WTC11 (cell line): ENCODE measurements at regions not wholly inside any gene's neighbourhood (a gene's known extent, or its start where the extent isn't known, plus 50 kb on each side); places are given as distances from the start of the nearest gene placed in this dataset.

ENCODE experiments used
- ATAC-seq: fragments of 200-7000 bp; cut with Tn5 transposase; 2 replicates; pipeline ENCODE4 v1.10.0; 2021; ENCODE audit warnings: mild to moderate bottlenecking, moderate library complexity
- CTCF ChIA-PET: fragments of 300-600 bp; sonication (Branson Sonifier 250); formaldehyde crosslinking; loops from one replicate; lab custom pipeline; 2021; ENCODE audit warnings: antibody characterized with exemption; lab: Charles Lee
- POLR2A ChIA-PET: fragments of 350-600 bp; sonication (Branson Sonifier 250); formaldehyde crosslinking; loops from one replicate; lab custom pipeline; 2021; ENCODE audit warnings: antibody characterized with exemption; lab: Charles Lee
- DNase-seq: peaks from one replicate; pipeline ENCODE4 v3.0.0; 2021; ENCODE audit warnings: low spot score
- H3K27ac Mint-ChIP-seq: 2 replicates; pipeline ENCODE4 v1.8.0; 2021; ENCODE audit warnings: mixed read lengths
- H3K27me3 Mint-ChIP-seq: 2 replicates; pipeline ENCODE4 v1.8.0; 2021; ENCODE audit warnings: low read depth, mild to moderate bottlenecking, moderate library complexity, mixed read lengths
- H3K36me3 Mint-ChIP-seq: 2 replicates; pipeline ENCODE4 v1.8.0; 2021; ENCODE audit warnings: mixed read lengths
- H3K4me1 Mint-ChIP-seq: 2 replicates; pipeline ENCODE4 v1.8.0; 2022; ENCODE audit warnings: mixed read lengths
- H3K4me3 Mint-ChIP-seq: 2 replicates; pipeline ENCODE4 v1.8.0; 2021; ENCODE audit warnings: mild to moderate bottlenecking, moderate library complexity, mixed read lengths
- H3K9me3 Mint-ChIP-seq: 2 replicates; pipeline ENCODE4 v1.8.0; 2021; ENCODE audit warnings: mixed read lengths
- ATF1 ChIP-seq: sonication (generic); formaldehyde crosslinking; IDR thresholded peaks from 2 replicates; pipeline ENCODE4 v1.8.1; 2023; ENCODE audit warnings: mild to moderate bottlenecking, moderate library complexity, missing genetic modification reagents
- CREM ChIP-seq: sonication (generic); formaldehyde crosslinking; IDR thresholded peaks from 2 replicates; pipeline ENCODE4 v1.8.1; 2022; ENCODE audit warnings: mild to moderate bottlenecking, missing genetic modification reagents, moderate library complexity
- E2F1 ChIP-seq: sonication (generic); formaldehyde crosslinking; IDR thresholded peaks from 2 replicates; pipeline ENCODE4 v1.8.0; 2022; ENCODE audit warnings: mild to moderate bottlenecking, missing genetic modification reagents
- E2F4 ChIP-seq: sonication (generic); formaldehyde crosslinking; IDR thresholded peaks from 2 replicates; pipeline ENCODE4 v1.8.1; 2022; ENCODE audit warnings: low read depth, mild to moderate bottlenecking, moderate library complexity, missing genetic modification reagents, borderline replicate concordance
- E2F5 ChIP-seq: sonication (generic); formaldehyde crosslinking; IDR thresholded peaks from 2 replicates; pipeline ENCODE4 v1.8.1; 2022; ENCODE audit warnings: mild to moderate bottlenecking, moderate library complexity, missing genetic modification reagents
- ESRRA ChIP-seq: sonication (generic); formaldehyde crosslinking; IDR thresholded peaks from 2 replicates; pipeline ENCODE4 v1.8.1; 2022; ENCODE audit warnings: mild to moderate bottlenecking, missing genetic modification reagents, borderline replicate concordance
- FOXK1 ChIP-seq: sonication (generic); formaldehyde crosslinking; IDR thresholded peaks from 2 replicates; pipeline ENCODE4 v1.8.0; 2022; ENCODE audit warnings: mild to moderate bottlenecking, moderate library complexity, missing genetic modification reagents
- FOXP4 ChIP-seq: sonication (generic); formaldehyde crosslinking; IDR thresholded peaks from 2 replicates; pipeline ENCODE4 v1.8.0; 2022; ENCODE audit warnings: mild to moderate bottlenecking, missing genetic modification reagents
- GABPB1 ChIP-seq: sonication (generic); formaldehyde crosslinking; IDR thresholded peaks from 2 replicates; pipeline ENCODE4 v1.8.1; 2023; ENCODE audit warnings: mild to moderate bottlenecking, missing genetic modification reagents
- GRHL2 ChIP-seq: fragments of 250-450 bp; sonication (Bioruptor Pico); IDR thresholded peaks from 2 replicates; pipeline ENCODE4 v1.8.0; 2022; ENCODE audit warnings: mild to moderate bottlenecking, moderate library complexity; ENCODE audit not compliant: insufficient replicate concordance, severe bottlenecking
- HMGA2 ChIP-seq: fragments of 250-450 bp; sonication (Bioruptor Pico); IDR thresholded peaks from 2 replicates; pipeline ENCODE4 v1.4.0; 2021; ENCODE audit warnings: mild to moderate bottlenecking, moderate library complexity
- IRF2 ChIP-seq: sonication (generic); formaldehyde crosslinking; IDR thresholded peaks from 2 replicates; pipeline ENCODE4 v1.8.0; 2022; ENCODE audit warnings: low read depth, missing genetic modification reagents, borderline replicate concordance
- KAT7 ChIP-seq: sonication (generic); formaldehyde crosslinking; IDR thresholded peaks from 2 replicates; pipeline ENCODE4 v1.8.1; 2023; ENCODE audit warnings: missing genetic modification reagents, mild to moderate bottlenecking, borderline replicate concordance
- MYBL2 ChIP-seq: sonication (generic); formaldehyde crosslinking; IDR thresholded peaks from 2 replicates; pipeline ENCODE4 v1.8.1; 2023; ENCODE audit warnings: mild to moderate bottlenecking, moderate library complexity, missing genetic modification reagents
- NFE2L1 ChIP-seq: sonication (generic); formaldehyde crosslinking; IDR thresholded peaks from 2 replicates; pipeline ENCODE4 v1.8.1; 2023; ENCODE audit warnings: missing genetic modification reagents
- NR1H2 ChIP-seq: sonication (generic); formaldehyde crosslinking; IDR thresholded peaks from 2 replicates; pipeline ENCODE4 v1.9.0; 2021; ENCODE audit warnings: mild to moderate bottlenecking, moderate library complexity, missing genetic modification reagents
- USF2 ChIP-seq: sonication (generic); formaldehyde crosslinking; IDR thresholded peaks from 2 replicates; pipeline ENCODE4 v1.8.1; 2023; ENCODE audit warnings: mild to moderate bottlenecking, missing genetic modification reagents, moderate library complexity
- ZBTB43 ChIP-seq: sonication (generic); formaldehyde crosslinking; IDR thresholded peaks from 2 replicates; pipeline ENCODE4 v1.8.1; 2023; ENCODE audit warnings: mild to moderate bottlenecking, missing genetic modification reagents
- ZNF138 ChIP-seq: sonication (generic); formaldehyde crosslinking; conservative IDR thresholded peaks from 2 replicates; pipeline ENCODE4 v1.8.1; 2022; ENCODE audit warnings: mild to moderate bottlenecking, moderate library complexity, missing genetic modification reagents
- ZNF425 ChIP-seq: fragments of 250-450 bp; sonication (Bioruptor Pico); conservative IDR thresholded peaks from 2 replicates; pipeline ENCODE4 v1.9.0; 2021; ENCODE audit warnings: mild to moderate bottlenecking
- ZNF512 ChIP-seq: sonication (generic); formaldehyde crosslinking; IDR thresholded peaks from 2 replicates; pipeline ENCODE4 v1.8.1; 2022; ENCODE audit warnings: missing genetic modification reagents, borderline replicate concordance

- Mint-ChIP-seq H3K4me3 (no peak overlapping the region), H3K36me3 (no peaks in the 10 kb centered on the region), H3K9me3 (peaks cover 7% of the 10 kb centered on the region), H3K27ac (no peak overlapping the region), H3K27me3 (no peaks in the 10 kb centered on the region; the same call in 1 of the 2 replicates), H3K4me1 (peaks cover 4% of the 10 kb centered on the region)
- TF ChIP-seq IRF2 = no peak
- TF ChIP-seq ZNF138 (CRISPR knock-in tag) = no peak
- TF ChIP-seq USF2 = no peak
- TF ChIP-seq CREM (CRISPR knock-in tag) = no peak
- no peak for TF ChIP-seq ZNF425 (CRISPR knock-in tag)
- TF ChIP-seq ATF1 (CRISPR knock-in tag) = no peak
- TF ChIP-seq E2F1 (CRISPR knock-in tag) = no peak
- no peak for TF ChIP-seq NFE2L1 (CRISPR knock-in tag)
- no peak for TF ChIP-seq GABPB1 (CRISPR knock-in tag)
- TF ChIP-seq GRHL2 (CRISPR knock-in tag) = no peak
- TF ChIP-seq FOXK1 (CRISPR knock-in tag) = no peak
- no peak for TF ChIP-seq ZNF512 (CRISPR knock-in tag)
- TF ChIP-seq ZBTB43 (CRISPR knock-in tag) = no peak
- TF ChIP-seq MYBL2 = no peak
- TF ChIP-seq HMGA2 = no peak
- no peak for TF ChIP-seq E2F5
- TF ChIP-seq KAT7 = no peak
- no peak for TF ChIP-seq NR1H2 (CRISPR knock-in tag)
- DNase-seq (no peak), ATAC-seq (no peak)
- ChIA-PET POLR2A (no interaction called here), CTCF (no interaction called here)
Measured at GRCh38 chr4:152029631-152030030, 268.8 kb upstream of the GATB start.

- DNase-seq (no peak), ATAC-seq (no peak)
- no peaks in the 10 kb centered on the region; the same call in 1 of the 2 replicates for H3K27me3 Mint-ChIP-seq
- H3K4me1 Mint-ChIP-seq = peaks cover 4% of the 10 kb centered on the region
- H3K36me3 Mint-ChIP-seq = no peaks in the 10 kb centered on the region
- H3K4me3 Mint-ChIP-seq = no peak overlapping the region
- POLR2A ChIA-PET = no interaction called here
- CTCF ChIA-PET = no interaction called here
- peaks cover 7% of the 10 kb centered on the region for H3K9me3 Mint-ChIP-seq
- H3K27ac Mint-ChIP-seq = no peak overlapping the region
- TF ChIP-seq ESRRA (CRISPR knock-in tag) (no peak), FOXP4 (CRISPR knock-in tag) (no peak), E2F5 (no peak), E2F4 (CRISPR knock-in tag) (no peak), ZNF512 (CRISPR knock-in tag) (no peak)
Measured at GRCh38 chr4:152028131-152028530, 267.3 kb upstream of the GATB start.
